SH-SY5Y (cell line): ENCODE measurements at regions not wholly inside any gene's neighbourhood (a gene's known extent, or its start where the extent isn't known, plus 50 kb on each side); places are given as distances from the start of the nearest gene placed in this dataset.

ENCODE experiments used
- GATA2 ChIP-seq: IDR thresholded peaks from 2 replicates; pipeline ENCODE4 v1.6.1; 2011; ENCODE audit warnings: mild to moderate bottlenecking, low read depth, low read length
- GATA3 ChIP-seq: IDR thresholded peaks from 2 replicates; pipeline ENCODE4 v1.6.1; 2011; ENCODE audit warnings: low read depth, mild to moderate bottlenecking, low read length, moderate library complexity

- TF ChIP-seq GATA3: peak; percentile 52
- TF ChIP-seq GATA2: peak; percentile 73
Observed at GRCh38 chr5:166083183-166083959, 2208.1 kb upstream of the WWC1 start.
